ENCODE measurements at regions not wholly inside any gene's neighbourhood (a gene's known extent, or its start where the extent isn't known, plus 50 kb on each side); places are given as distances from the start of the nearest gene placed in this dataset.

- H3K27ac ChIP-seq: no peak overlapping the region
- intact Hi-C loops (cut with DNase I; ENCODE audit: low total_unique reads) (no loop called here), in situ Hi-C loops (cut with MboI; ENCODE audit: low sequenced_read_pairs in 4 of 4) (no loop called here)
- no peak overlapping the region for H3K4me3 ChIP-seq
- H3K9me3 ChIP-seq: no peaks in the 10 kb centered on the region
- H3K36me3 ChIP-seq: no peaks in the 10 kb centered on the region
- TF ChIP-seq POLR2A (IDR thresholded peaks at IDR 0.05): no peak
- TF ChIP-seq, protein P1, sequence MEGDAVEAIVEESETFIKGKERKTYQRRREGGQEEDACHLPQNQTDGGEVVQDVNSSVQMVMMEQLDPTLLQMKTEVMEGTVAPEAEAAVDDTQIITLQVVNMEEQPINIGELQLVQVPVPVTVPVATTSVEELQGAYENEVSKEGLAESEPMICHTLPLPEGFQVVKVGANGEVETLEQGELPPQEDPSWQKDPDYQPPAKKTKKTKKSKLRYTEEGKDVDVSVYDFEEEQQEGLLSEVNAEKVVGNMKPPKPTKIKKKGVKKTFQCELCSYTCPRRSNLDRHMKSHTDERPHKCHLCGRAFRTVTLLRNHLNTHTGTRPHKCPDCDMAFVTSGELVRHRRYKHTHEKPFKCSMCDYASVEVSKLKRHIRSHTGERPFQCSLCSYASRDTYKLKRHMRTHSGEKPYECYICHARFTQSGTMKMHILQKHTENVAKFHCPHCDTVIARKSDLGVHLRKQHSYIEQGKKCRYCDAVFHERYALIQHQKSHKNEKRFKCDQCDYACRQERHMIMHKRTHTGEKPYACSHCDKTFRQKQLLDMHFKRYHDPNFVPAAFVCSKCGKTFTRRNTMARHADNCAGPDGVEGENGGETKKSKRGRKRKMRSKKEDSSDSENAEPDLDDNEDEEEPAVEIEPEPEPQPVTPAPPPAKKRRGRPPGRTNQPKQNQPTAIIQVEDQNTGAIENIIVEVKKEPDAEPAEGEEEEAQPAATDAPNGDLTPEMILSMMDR (IDR thresholded peaks at IDR 0.05 in 4 of 5, conservative IDR thresholded peaks at IDR 0.05 in 1 of 5): no peak
- no peaks in the 10 kb centered on the region for H3K27me3 ChIP-seq
- H3K4me1 ChIP-seq: no peaks in the 10 kb centered on the region
- DNase-seq (no peak), ATAC-seq (no peak)
Measured at GRCh38 chr6:88223298-88223697, 57.2 kb upstream of the CNR1 start.

DNA sequence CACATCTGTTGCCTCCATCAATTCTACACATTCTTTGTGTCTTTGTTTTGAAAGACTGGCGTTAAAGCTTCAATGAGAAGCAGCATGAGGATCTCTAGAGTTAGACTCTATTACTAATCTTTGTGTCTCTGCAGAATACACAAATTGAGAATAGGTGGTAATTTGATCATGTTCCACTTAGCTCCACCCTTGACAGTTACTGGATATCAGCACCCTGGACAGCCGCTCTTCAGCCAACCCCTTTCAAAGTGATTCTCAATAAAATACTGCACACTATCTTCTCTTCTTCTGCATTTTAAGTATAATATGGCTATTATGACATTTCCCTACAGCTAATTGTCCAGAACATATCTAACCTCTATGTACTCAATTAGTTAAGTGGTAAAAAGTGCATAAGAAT is 54.3 kb upstream of the CNR1 start:
- no peaks in the 10 kb centered on the region for H3K9me3 ChIP-seq
- in situ Hi-C loops (cut with MboI; ENCODE audit: low sequenced_read_pairs in 4 of 4): no loop called here
- no peaks in the 10 kb centered on the region for H3K4me1 ChIP-seq
- no peak overlapping the region for H3K4me3 ChIP-seq
- TF ChIP-seq POLR2A (IDR thresholded peaks at IDR 0.05): no peak
- TF ChIP-seq, protein P1 (IDR thresholded peaks at IDR 0.05 in 4 of 5, conservative IDR thresholded peaks at IDR 0.05 in 1 of 5): no peak
- no peaks in the 10 kb centered on the region for H3K36me3 ChIP-seq
- no peak overlapping the region for H3K27ac ChIP-seq
- no peaks in the 10 kb centered on the region for H3K27me3 ChIP-seq
- no peak for DNase-seq
- intact Hi-C loops (cut with DNase I; ENCODE audit: low total_unique reads): no loop called here
- no peak for ATAC-seq

- no peaks in the 10 kb centered on the region for H3K36me3 ChIP-seq
- in situ Hi-C loops (cut with MboI; ENCODE audit: low sequenced_read_pairs in 4 of 4): no loop called here
Measured at GRCh38 chr6:88216182-88216581, 50.0 kb upstream of the CNR1 start.

More at GRCh38 chr6:88216182-88216581, 50.0 kb upstream of the CNR1 start:
- TF ChIP-seq, protein P1 (IDR thresholded peaks at IDR 0.05 in 4 of 5, conservative IDR thresholded peaks at IDR 0.05 in 1 of 5): no peak
- TF ChIP-seq POLR2A (IDR thresholded peaks at IDR 0.05): no peak
- Histone ChIP-seq H3K27me3 (no peaks in the 10 kb centered on the region), H3K9me3 (no peaks in the 10 kb centered on the region), H3K4me1 (no peaks in the 10 kb centered on the region), H3K27ac (no peak overlapping the region), H3K4me3 (no peak overlapping the region)
- ATAC-seq (no peak), DNase-seq (no peak)
- intact Hi-C loops (cut with DNase I; ENCODE audit: low total_unique reads): no loop called here

Data from gastrocnemius medialis (tissue), 4 donors.